C4-2B (cell line): ENCODE measurements at regions not wholly inside any gene's neighbourhood (a gene's known extent, or its start where the extent isn't known, plus 50 kb on each side); places are given as distances from the start of the nearest gene placed in this dataset.

Experiments used
- ZFX ChIP-seq: fragments of 450-650 bp; IDR thresholded peaks from 2 replicates; pipeline ENCODE4 v1.6.1; 2017
- TF ChIP-seq, protein P1 (sequence below): fragments of 450-650 bp; conservative IDR thresholded peaks from 2 replicates; pipeline ENCODE4 v1.5.1; 2017; ENCODE audit warnings: mild to moderate bottlenecking

GRCh38 chr15:47119349-47119748, 598.0 kb upstream of the SEMA6D start:
- TF ChIP-seq, protein P1, sequence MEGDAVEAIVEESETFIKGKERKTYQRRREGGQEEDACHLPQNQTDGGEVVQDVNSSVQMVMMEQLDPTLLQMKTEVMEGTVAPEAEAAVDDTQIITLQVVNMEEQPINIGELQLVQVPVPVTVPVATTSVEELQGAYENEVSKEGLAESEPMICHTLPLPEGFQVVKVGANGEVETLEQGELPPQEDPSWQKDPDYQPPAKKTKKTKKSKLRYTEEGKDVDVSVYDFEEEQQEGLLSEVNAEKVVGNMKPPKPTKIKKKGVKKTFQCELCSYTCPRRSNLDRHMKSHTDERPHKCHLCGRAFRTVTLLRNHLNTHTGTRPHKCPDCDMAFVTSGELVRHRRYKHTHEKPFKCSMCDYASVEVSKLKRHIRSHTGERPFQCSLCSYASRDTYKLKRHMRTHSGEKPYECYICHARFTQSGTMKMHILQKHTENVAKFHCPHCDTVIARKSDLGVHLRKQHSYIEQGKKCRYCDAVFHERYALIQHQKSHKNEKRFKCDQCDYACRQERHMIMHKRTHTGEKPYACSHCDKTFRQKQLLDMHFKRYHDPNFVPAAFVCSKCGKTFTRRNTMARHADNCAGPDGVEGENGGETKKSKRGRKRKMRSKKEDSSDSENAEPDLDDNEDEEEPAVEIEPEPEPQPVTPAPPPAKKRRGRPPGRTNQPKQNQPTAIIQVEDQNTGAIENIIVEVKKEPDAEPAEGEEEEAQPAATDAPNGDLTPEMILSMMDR = no peak
- TF ChIP-seq ZFX = no peak
